OCI-LY1 (cell line): ENCODE measurements at regions not wholly inside any gene's neighbourhood (a gene's known extent, or its start where the extent isn't known, plus 50 kb on each side); places are given as distances from the start of the nearest gene placed in this dataset.

Experiments used
- EZH2 ChIP-seq: fragments of 200-600 bp; sonication (generic), shearing (Covaris generic); IDR thresholded peaks from 2 replicates; pipeline ENCODE4 v1.8.0; 2017; ENCODE audit warnings: borderline replicate concordance, mixed run types, mild to moderate bottlenecking, antibody characterized with exemption, low read length, moderate library complexity, mixed read lengths
- TF ChIP-seq, protein P1 (sequence below): fragments of 200-600 bp; sonication (generic), shearing (Covaris generic); IDR thresholded peaks from 2 replicates; pipeline ENCODE4 v1.5.1; 2017; ENCODE audit warnings: mild to moderate bottlenecking, antibody characterized with exemption, low read length, moderate library complexity, mixed read lengths

DNA sequence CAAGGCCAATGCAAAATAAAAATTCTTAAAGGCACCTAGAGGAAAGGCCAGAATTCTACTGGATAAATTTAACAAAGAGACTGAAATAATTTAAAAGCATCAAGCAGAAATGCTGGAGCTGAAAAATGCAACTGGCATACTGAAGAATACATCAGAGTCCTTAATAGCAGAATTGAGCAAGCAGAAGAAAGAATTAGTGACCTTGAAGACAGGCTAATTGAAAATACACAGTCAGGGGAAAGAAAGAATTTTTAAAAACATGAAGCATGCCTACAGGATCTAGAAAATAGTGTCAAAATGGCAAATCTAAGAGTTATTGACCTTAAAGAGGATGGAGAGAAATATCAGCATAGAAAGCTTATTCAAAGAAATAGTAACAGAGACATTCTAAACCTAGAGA is 371.7 kb downstream of the KLHL13 start:
- TF ChIP-seq, protein P1, sequence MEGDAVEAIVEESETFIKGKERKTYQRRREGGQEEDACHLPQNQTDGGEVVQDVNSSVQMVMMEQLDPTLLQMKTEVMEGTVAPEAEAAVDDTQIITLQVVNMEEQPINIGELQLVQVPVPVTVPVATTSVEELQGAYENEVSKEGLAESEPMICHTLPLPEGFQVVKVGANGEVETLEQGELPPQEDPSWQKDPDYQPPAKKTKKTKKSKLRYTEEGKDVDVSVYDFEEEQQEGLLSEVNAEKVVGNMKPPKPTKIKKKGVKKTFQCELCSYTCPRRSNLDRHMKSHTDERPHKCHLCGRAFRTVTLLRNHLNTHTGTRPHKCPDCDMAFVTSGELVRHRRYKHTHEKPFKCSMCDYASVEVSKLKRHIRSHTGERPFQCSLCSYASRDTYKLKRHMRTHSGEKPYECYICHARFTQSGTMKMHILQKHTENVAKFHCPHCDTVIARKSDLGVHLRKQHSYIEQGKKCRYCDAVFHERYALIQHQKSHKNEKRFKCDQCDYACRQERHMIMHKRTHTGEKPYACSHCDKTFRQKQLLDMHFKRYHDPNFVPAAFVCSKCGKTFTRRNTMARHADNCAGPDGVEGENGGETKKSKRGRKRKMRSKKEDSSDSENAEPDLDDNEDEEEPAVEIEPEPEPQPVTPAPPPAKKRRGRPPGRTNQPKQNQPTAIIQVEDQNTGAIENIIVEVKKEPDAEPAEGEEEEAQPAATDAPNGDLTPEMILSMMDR: no peak
- no peak for TF ChIP-seq EZH2
